ENCODE measurements at regions not wholly inside any gene's neighbourhood (a gene's known extent, or its start where the extent isn't known, plus 50 kb on each side); places are given as distances from the start of the nearest gene placed in this dataset.
A peak's percentile ranks its signal among the peaks of the same experiment; 100 is the strongest.

DNA sequence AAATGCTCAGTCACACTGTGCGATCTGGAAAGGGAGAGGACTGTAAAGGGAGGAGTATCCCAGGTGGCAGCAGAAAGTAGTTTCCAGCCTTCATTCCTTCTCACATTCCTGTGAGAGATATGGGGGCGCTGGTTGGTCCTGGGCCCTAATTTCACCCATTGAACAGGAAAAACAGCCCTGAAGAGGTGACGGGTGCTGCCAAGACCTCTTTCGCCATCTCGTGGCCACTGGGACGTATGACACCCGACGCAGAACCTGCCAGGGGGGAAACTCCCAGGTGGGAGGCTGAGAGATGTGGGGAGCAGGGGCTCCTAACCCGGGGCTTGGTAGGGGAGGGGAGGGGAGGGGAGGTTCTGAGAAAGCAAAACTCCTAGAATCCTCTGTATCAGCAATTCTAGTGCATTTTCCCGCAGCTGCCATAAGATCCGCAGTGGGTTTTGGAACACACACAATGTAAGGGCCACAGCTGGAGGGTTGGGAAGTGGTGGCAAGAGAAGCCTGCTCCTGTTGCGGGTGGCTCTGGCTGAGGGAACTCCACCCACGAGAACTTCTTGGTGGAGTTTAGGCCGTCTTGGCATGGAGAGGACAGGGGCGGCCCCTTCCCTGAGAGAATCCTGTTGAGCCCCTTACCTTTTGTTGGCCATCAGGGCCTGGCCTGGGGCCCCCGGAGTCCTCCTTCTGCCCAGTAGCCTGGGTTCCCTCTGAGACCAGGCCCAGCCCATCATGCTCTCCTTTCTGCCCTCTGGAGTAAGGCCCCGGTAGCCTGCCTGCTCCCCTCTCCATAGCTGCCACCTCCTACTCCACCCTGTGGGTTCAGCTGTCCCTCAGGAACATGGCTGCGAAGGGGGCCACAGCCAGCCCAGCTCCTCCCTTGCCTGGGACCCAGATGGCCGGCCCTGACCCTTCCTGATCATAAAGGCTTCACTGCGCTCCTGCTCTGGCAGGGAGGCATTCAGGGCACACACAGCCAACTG, 134.1 kb downstream of the OR13H1 start:
- TF ChIP-seq POLR2A (IDR thresholded peaks at IDR 0.05; ENCODE audit: low read depth) (no peak), POLR2AphosphoS5 (IDR thresholded peaks at IDR 0.05) (no peak), EP300 (IDR thresholded peaks at IDR 0.05) (no peak)
- TF ChIP-seq, protein P1, sequence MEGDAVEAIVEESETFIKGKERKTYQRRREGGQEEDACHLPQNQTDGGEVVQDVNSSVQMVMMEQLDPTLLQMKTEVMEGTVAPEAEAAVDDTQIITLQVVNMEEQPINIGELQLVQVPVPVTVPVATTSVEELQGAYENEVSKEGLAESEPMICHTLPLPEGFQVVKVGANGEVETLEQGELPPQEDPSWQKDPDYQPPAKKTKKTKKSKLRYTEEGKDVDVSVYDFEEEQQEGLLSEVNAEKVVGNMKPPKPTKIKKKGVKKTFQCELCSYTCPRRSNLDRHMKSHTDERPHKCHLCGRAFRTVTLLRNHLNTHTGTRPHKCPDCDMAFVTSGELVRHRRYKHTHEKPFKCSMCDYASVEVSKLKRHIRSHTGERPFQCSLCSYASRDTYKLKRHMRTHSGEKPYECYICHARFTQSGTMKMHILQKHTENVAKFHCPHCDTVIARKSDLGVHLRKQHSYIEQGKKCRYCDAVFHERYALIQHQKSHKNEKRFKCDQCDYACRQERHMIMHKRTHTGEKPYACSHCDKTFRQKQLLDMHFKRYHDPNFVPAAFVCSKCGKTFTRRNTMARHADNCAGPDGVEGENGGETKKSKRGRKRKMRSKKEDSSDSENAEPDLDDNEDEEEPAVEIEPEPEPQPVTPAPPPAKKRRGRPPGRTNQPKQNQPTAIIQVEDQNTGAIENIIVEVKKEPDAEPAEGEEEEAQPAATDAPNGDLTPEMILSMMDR (IDR thresholded peaks at IDR 0.05): peak; percentile 41 to 51 (median 46)
